Liver (tissue), 8 donors: ENCODE measurements at regions not wholly inside any gene's neighbourhood (a gene's known extent, or its start where the extent isn't known, plus 50 kb on each side); places are given as distances from the start of the nearest gene placed in this dataset.

Experiments used
- DNase-seq: peaks from one replicate; pipeline ENCODE4 v3.0.0-alpha.2; 2017; ENCODE audit warnings: low spot score
- H3K27ac ChIP-seq, 2 donors: one replicate each; pipeline ENCODE4 v1.7.0; 2013; ENCODE audit warnings: inconsistent platforms in 2 of 2, low read length in 2 of 2, control low read depth in 1 of 2, low read depth in 1 of 2, mild to moderate bottlenecking in 1 of 2
- H3K27me3 ChIP-seq, 4 donors: one replicate each; pipeline versions ENCODE4 v1.6.1 to v1.7.0; 2013; ENCODE audit warnings: low read length in 3 of 4, inconsistent platforms in 1 of 4, mild to moderate bottlenecking in 1 of 4, moderate library complexity in 1 of 4; ENCODE audit not compliant: control insufficient read depth in 4 of 4, insufficient read depth in 4 of 4
- H3K36me3 ChIP-seq, 4 donors: one replicate each; pipeline versions ENCODE4 v1.6.1 to v1.7.0; 2013; ENCODE audit warnings: low read length in 3 of 4, mild to moderate bottlenecking in 3 of 4, low read depth in 1 of 4, moderate library complexity in 1 of 4; ENCODE audit not compliant: control insufficient read depth in 4 of 4, insufficient read depth in 3 of 4
- H3K4me1 ChIP-seq, 4 donors: one replicate each; pipeline versions ENCODE4 v1.6.1 to v1.7.0; 2013; ENCODE audit warnings: low read length in 3 of 4, mild to moderate bottlenecking in 3 of 4, moderate library complexity in 1 of 4; ENCODE audit not compliant: control insufficient read depth in 4 of 4, insufficient read depth in 4 of 4
- H3K4me3 ChIP-seq, 3 donors: one replicate each; pipeline versions ENCODE4 v1.6.1 to v1.7.0; 2013; ENCODE audit warnings: low read length in 3 of 3, control low read depth in 1 of 3, low read depth in 1 of 3, mild to moderate bottlenecking in 1 of 3
- H3K9ac ChIP-seq, 2 donors: one replicate each; pipeline ENCODE4 v1.7.0; 2013; ENCODE audit warnings: low read length in 2 of 2, mild to moderate bottlenecking in 2 of 2, moderate library complexity in 2 of 2, control low read depth in 1 of 2, low read depth in 1 of 2
- H3K9me3 ChIP-seq, 4 donors: one replicate each; pipeline versions ENCODE4 v1.6.1 to v1.7.0; 2013; ENCODE audit warnings: low read length in 3 of 4; ENCODE audit not compliant: control insufficient read depth in 4 of 4
- ATF3 ChIP-seq: IDR thresholded peaks from 2 replicates; pipeline ENCODE4 v1.6.1; 2016; ENCODE audit warnings: antibody characterized with exemption
- CTCF ChIP-seq: fragments of 150-350 bp; IDR thresholded peaks from 2 replicates; pipeline ENCODE4 v1.5.1; 2017; ENCODE audit warnings: improper control_type of control experiment, low read depth, low read length; ENCODE audit not compliant: missing input control
- FOXA1 ChIP-seq: IDR thresholded peaks from 2 replicates; pipeline ENCODE4 v1.6.1; 2016; ENCODE audit warnings: antibody characterized with exemption
- GABPA ChIP-seq, 2 donors: IDR thresholded peaks in 1 of 2; conservative IDR thresholded peaks in 1 of 2; 2 replicates each; pipeline ENCODE4 v1.6.1; 2016; ENCODE audit warnings: antibody characterized with exemption in 2 of 2, mild to moderate bottlenecking in 1 of 2, moderate library complexity in 1 of 2
- HNF4A ChIP-seq, 2 donors: conservative IDR thresholded peaks; 2 replicates each; pipeline ENCODE4 v1.6.1; 2016; ENCODE audit warnings: antibody characterized with exemption in 2 of 2, mild to moderate bottlenecking in 2 of 2
- HNF4G ChIP-seq: IDR thresholded peaks from 2 replicates; pipeline ENCODE4 v1.6.1; 2016; ENCODE audit warnings: antibody characterized with exemption
- JUND ChIP-seq, 2 donors: IDR thresholded peaks; 2 replicates each; pipeline ENCODE4 v1.6.1; 2016; ENCODE audit warnings: antibody characterized with exemption in 2 of 2
- MAX ChIP-seq: IDR thresholded peaks from 2 replicates; pipeline ENCODE4 v1.6.1; 2016; ENCODE audit warnings: antibody characterized with exemption
- RAD21 ChIP-seq, 2 donors: IDR thresholded peaks; 2 replicates each; pipeline ENCODE4 v1.6.1; 2016; ENCODE audit warnings: antibody characterized with exemption in 2 of 2, mild to moderate bottlenecking in 2 of 2
- SP1 ChIP-seq: IDR thresholded peaks from 2 replicates; pipeline ENCODE4 v1.6.1; 2018; ENCODE audit warnings: antibody characterized with exemption, mild to moderate bottlenecking
- TAF1 ChIP-seq: conservative IDR thresholded peaks from 2 replicates; pipeline ENCODE4 v1.6.1; 2016; ENCODE audit warnings: antibody characterized with exemption, mild to moderate bottlenecking
- YY1 ChIP-seq: IDR thresholded peaks from 2 replicates; pipeline ENCODE4 v1.6.1; 2016; ENCODE audit warnings: antibody characterized with exemption, mild to moderate bottlenecking
- ZBTB33 ChIP-seq: IDR thresholded peaks from 2 replicates; pipeline ENCODE4 v1.6.1; 2016; ENCODE audit warnings: antibody characterized with exemption
- WGBS: extraction: QIAGEN DNeasy Blood & Tissue Kit; methylation state at CpG from one replicate; pipeline ENCODE4 v1.1.7; 2013; 5-methylcytosine and 5-hydroxymethylcytosine counted together
- donor health status: healthy.
- donor health status: healthy.
- donor health status: healthy.
- donor health status: healthy.
- donor health status: healthy.

- TF ChIP-seq HNF4A (conservative IDR thresholded peaks at IDR 0.05) (no peak), ZBTB33 (no peak), CTCF (no peak)
These were observed 72.0 kb upstream of the GOLGA8J start (continued) for GRCh38 chr15:30010746-30011145.

GRCh38 chr15:30008156-30008555 lies 74.6 kb upstream of the GOLGA8J start:
- Histone ChIP-seq H3K4me1 (no peaks in the 10 kb centered on the region), H3K27me3 (no peaks in the 10 kb centered on the region), H3K9me3 (no peaks in the 10 kb centered on the region), H3K9ac (no peak overlapping the region), H3K36me3 (no peaks in the 10 kb centered on the region), H3K27ac (no peak overlapping the region), H3K4me3 (no peak overlapping the region)
- no peak for TF ChIP-seq GABPA (IDR thresholded peaks at IDR 0.05 in 1 of 2, conservative IDR thresholded peaks at IDR 0.05 in 1 of 2)
- TF ChIP-seq RAD21 (IDR thresholded peaks at IDR 0.05) = no peak
- TF ChIP-seq JUND (IDR thresholded peaks at IDR 0.05) = no peak
- TF ChIP-seq ATF3 = no peak
- TF ChIP-seq FOXA1 = no peak
- no peak for TF ChIP-seq HNF4G
- 99% methylated on average over 1 of the region's 1 CpG for WGBS
- DNase-seq = no peak

GRCh38 chr15:30001602-30002001 lies 81.2 kb upstream of the GOLGA8J start:
- TF ChIP-seq FOXA1 (no peak), CTCF (no peak), SP1 (no peak), YY1 (no peak), HNF4G (no peak), ZBTB33 (no peak), MAX (no peak), GABPA (IDR thresholded peaks at IDR 0.05 in 1 of 2, conservative IDR thresholded peaks at IDR 0.05 in 1 of 2) (no peak), TAF1 (no peak)
- no peak overlapping the region for H3K27ac ChIP-seq
- no peaks in the 10 kb centered on the region for H3K27me3 ChIP-seq
- 89% methylated on average over 5 of the region's 5 CpGs for WGBS
- no peaks in the 10 kb centered on the region for H3K36me3 ChIP-seq
- no peak overlapping the region for H3K9ac ChIP-seq
- H3K4me1 ChIP-seq = no peaks in the 10 kb centered on the region
- no peaks in the 10 kb centered on the region for H3K9me3 ChIP-seq
- no peak for DNase-seq
- H3K4me3 ChIP-seq = no peak overlapping the region
